GM18502 (cell line): ENCODE measurements at regions not wholly inside any gene's neighbourhood (a gene's known extent, or its start where the extent isn't known, plus 50 kb on each side); places are given as distances from the start of the nearest gene placed in this dataset.

ENCODE experiments used
- ATAC-seq: cut with Tn5 transposase; IDR thresholded peaks from one replicate; pipeline ENCODE4 v1.9.1; 2021; ENCODE audit warnings: mild to moderate bottlenecking; ENCODE audit not compliant: unreplicated experiment, poor library complexity

DNA sequence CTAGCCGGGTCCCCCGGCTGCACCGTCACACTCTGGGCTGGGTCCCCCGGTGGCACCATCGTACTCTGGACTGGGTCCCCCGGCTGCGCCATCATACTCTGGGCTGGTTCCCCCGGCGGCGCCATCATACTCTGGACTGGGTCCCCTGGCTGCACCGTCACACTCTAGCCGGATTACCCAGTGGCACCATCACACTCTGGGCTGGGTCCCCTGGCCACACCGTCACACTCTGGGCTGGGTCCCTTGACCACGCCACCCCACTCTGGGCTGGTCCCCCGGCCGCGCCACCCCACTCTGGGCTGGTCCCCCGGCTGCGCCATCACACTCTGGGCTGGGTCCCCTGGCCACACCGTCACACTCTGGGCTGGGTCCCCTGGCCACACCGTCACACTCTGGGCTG is 653.8 kb upstream of the ID2 start:
- ATAC-seq: no peak

- ATAC-seq: no peak
Measured at GRCh38 chr2:8028436-8028835, 653.4 kb upstream of the ID2 start.

- ATAC-seq: no peak
Measured at GRCh38 chr2:8028981-8029380, 652.9 kb upstream of the ID2 start.

DNA sequence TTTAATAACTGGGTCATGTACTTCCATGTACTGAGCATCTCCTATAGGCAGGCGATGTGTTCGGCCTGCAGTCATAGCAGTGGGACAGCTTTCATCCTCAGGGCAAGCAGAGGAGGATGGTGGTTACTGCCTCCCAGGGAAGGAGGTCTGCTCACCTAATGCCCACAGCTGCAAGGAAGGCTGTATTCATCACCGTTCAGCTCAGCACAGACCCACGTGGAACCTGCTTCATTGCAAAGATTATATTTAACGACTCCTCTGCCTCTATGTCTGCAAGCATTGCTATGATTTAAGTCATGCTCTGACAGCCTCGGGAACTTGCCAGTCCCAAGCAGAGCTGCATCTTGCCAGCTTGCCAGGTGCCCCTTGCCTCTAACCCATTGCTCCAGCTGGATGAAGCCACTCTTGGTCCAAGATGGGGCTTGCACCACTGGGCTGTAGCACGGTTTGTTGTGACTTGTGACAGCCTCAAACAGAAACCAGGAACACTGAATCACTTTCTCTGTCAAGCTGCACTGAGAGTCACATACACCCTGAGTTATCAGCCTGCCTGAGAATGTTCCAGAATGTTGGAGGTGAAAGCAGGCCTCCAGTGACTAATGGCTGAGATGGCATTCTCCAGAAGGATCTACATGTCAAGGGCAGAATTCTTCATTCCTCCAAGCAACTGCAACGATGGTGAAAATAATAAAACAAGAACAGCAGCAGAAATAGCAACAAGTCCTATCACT is 651.1 kb upstream of the ID2 start:
- ATAC-seq: no peak

- ATAC-seq: no peak
Measured at GRCh38 chr2:8031370-8031769, 650.5 kb upstream of the ID2 start.

DNA sequence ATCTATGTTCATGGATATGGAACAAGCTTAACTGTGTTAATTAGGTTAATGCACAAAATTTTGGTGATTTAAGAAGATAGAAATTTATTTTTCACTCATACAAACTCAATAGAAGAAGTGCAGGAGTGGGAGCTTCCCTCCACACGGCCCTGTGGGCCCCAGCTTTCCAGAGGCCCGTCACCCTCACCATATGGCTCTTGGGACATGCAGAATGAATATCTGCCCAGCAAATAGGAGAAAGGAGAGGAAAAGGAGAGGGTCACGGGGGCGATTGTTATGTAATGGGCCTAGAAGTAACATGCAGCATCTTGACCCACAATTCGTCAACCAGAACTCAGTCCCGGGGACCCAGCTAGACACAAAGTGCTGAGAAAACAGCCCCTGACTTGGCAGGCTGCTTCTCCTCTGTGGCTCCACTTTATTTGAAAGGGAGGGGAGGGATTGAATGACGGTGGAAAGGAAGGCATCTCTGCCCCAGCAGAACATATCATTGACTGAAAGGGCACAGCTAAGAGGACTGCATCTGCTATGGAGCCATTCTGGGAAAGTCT is 648.2 kb upstream of the ID2 start:
- ATAC-seq: no peak

DNA sequence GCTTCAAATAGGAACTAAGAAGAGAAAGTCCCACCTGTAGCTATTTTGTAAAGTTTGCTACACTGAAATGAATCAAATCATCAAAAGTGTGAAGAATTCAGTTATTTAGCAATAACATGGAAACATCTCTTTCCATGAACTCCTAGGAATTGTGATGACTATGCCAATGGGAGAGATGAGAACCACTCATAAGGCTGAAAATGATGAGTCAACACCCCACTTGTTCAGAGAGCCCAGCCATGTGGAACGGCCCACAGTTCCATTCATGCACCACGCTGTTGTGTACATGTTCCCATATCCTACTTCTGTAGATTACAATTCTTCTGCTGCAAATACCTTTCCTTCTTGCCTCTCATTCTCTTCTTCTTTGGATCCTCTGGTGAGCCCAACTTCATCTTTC is 645.5 kb upstream of the ID2 start:
- ATAC-seq: peak; percentile 87

DNA sequence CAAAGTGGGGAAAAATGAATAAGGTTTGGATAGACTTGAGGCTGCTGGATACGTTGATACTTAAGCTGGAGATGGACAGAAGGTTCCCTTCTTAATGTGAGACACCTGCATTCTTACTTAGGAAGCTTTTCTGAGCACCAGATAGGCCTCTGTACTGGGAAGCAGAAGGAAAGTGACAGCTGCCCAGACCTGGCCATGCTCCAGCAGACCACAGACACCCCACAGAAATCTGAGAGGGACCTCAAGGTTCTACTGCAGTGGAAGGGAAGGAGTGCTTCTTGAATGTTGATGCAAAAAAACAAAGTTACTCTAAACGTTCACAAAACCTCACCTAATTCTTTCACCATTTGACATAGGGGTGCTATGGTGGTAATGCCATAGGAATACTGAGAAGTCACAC is 642.1 kb upstream of the ID2 start:
- ATAC-seq: no peak

- ATAC-seq: no peak
Measured at GRCh38 chr2:8043295-8043694, 638.6 kb upstream of the ID2 start.

DNA sequence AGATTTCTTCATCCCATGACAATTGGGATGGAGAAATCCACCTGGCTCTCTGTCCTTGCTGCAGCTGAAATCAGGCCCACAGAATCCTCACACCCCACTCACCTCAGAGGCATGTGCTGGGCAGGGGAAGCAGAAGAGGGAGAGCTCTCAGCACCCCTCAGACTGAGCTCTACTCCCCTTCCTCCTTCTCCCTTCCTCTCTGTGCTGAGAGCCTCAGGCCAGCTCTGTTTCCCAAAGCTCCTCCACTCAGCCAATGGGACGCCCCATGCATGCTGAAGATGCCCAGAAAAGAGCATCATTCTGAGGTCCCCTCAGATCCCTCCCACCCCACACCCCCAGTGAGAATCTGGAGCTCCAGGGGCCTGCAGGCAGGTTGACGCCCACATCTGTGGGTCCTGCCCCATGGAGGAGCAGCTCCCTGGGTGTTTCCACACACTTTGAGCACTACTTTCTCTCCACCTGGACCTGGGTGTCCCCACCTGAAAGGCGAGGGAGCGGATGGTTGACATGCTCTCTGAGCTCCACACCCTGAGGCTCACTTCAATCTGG is 637.7 kb upstream of the ID2 start:
- no peak for ATAC-seq

- no peak for ATAC-seq
Measured at GRCh38 chr2:8045081-8045614, 636.7 kb upstream of the ID2 start.

DNA sequence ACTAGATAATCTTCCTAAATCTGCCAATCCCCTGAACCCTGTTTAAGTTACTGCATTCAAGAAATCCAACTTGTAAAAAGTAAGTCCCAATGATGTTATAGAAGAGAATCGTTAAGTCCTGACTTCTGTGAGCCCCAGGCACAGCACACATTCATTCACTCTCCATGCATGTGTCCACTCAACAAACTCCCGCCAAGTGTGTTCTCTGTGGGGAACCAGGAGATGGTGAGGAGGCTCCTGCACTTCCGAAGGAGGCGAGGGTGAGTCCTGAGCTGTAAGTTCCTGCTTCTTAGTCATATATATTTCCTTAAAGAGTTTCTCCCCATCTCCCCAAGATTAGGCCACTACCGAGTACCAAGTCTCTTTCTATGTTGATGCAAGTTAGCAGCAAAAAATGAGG is 635.0 kb upstream of the ID2 start:
- no peak for ATAC-seq

- no peak for ATAC-seq
Measured at GRCh38 chr2:8049176-8049575, 632.7 kb upstream of the ID2 start.

DNA sequence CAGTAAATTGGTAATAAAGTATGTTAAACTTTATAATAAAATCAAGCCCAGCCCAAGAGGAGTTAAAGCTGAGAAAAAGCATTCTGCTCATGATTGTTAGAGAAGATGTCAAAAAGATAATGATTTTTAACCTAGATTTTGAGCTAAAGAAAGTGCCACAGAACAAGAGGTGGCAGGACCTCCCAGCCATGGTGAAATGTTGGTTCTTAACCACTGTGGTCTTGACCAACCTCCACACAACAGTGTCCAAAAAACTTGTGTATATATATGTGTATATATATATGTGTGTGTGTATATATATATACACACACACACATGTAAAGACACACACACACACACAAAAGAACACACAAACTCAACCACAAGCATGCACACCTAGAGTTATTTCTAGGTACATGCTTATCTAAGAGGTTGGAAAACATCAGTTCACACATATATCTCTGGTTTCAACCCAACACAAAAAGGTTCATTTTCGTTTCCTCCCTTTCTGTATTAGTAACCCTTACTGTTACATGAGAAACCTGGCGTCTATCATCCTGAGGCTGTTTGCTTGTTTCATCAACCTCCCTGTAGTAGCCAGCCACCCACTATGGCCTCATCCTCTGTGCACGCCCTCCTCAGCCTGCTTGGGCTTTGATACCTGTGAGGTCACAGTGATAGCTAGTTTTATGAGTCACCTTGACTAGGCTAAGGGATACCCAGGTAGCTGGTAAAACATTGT is 631.8 kb upstream of the ID2 start:
- ATAC-seq: peak; percentile 92

DNA sequence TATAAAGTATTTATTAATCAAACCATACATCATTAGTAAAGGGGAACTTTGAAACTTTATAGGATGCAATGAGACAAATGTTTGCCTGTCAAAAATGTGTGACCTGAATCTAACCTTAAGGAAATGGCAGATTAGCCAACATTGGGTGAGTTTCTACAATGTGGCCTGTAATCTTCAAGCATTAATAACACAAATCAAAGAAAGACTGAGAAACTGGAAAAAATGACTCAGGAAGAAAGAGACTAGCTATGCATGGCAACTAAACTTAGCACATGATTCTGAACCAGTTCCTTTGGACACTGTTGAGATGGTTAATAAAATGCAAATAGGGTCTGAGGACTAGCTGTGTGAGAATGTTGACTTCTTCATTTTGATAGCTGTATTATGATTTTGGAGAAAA is 628.6 kb upstream of the ID2 start:
- ATAC-seq: no peak

GRCh38 chr2:8054070-8054469 is 627.8 kb upstream of the ID2 start:
- ATAC-seq: no peak

- ATAC-seq: no peak
Measured at GRCh38 chr2:8058652-8059051, 623.2 kb upstream of the ID2 start.

DNA sequence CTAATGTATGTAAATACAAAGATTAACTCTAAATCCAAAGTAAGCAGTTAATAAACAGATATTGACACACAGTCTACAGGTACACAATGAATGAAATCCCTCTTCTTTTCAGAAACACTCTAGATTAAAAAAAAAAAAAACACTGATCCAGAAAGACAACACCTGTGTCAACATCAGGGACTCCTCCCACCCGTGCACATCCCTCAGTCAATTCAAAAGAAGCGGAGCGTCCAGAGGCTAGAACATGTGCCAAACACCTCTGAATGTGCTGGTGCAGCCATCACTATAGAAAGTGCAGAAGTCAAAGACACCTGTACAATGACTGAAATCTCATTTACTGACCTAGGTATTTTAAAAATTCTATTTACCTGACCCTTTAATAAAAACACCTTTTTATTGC is 622.6 kb upstream of the ID2 start:
- ATAC-seq: no peak

- ATAC-seq: no peak
Measured at GRCh38 chr2:8059794-8060193, 622.1 kb upstream of the ID2 start.

DNA sequence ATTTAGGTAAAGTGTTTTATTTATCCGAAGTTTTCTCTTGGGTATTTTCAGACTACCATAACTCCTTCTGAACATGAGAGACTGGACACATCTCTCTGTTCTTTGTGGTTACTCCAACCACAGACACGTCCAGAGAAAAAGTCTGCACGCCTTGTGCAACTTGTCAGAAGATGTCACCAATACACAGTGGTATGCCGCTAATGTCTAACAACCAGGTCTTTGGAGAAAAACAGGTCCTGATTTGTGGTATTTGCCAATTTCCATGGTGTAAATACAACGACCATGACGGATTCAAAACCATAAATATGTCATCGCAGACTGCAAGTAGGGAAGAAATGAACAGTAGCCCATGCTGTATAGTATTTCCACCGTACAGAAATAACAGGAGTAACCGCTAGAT is 620.6 kb upstream of the ID2 start:
- ATAC-seq: no peak

DNA sequence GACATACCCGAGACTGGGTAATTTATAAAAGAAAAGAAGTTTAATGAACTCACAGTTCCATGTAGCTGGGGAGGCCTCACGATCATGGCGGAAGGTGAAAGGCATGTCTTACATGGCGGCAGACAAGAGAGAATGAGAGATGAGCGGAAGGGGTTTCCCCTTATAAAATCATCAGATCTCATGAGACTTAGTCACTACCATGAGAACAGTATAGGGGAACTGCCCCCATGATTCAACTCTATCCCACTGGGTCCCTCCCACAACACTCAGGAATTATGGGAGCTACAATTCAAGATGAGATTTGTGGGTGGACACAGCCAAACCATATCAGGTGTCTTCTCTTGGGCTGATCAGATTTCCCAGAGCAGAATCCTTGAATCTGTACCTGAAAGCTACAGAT is 617.3 kb upstream of the ID2 start:
- ATAC-seq: no peak
